ENCODE measurements at regions not wholly inside any gene's neighbourhood (a gene's known extent, or its start where the extent isn't known, plus 50 kb on each side); places are given as distances from the start of the nearest gene placed in this dataset.
A peak's percentile ranks its signal among the peaks of the same experiment; 100 is the strongest.

GRCh38 chrX:40175511-40176350 is 78.0 kb upstream of the BCOR start:
- DNase-seq, result peak; percentile 66 to 75

GRCh38 chrX:40174854-40175510 is 77.2 kb upstream of the BCOR start:
- DNase-seq, result peak; percentile 31 to 45

- peak; percentile 47 to 57 for DNase-seq
Observed at GRCh38 chrX:40174001-40174853, 76.5 kb upstream of the BCOR start.

- no peak for DNase-seq
Observed at GRCh38 chrX:40173143-40174000, 75.6 kb upstream of the BCOR start.

GRCh38 chrX:40172401-40173142 is 74.8 kb upstream of the BCOR start:
- DNase-seq, result no peak

GRCh38 chrX:40171513-40172400 is 74.0 kb upstream of the BCOR start:
- peak; percentile 34 to 43 for DNase-seq

GRCh38 chrX:40170830-40171512 is 73.2 kb upstream of the BCOR start:
- DNase-seq, result no peak

- peak; percentile 75 for DNase-seq
Observed at GRCh38 chrX:40169193-40170101, 71.7 kb upstream of the BCOR start.

GRCh38 chrX:40168480-40169011 is 70.8 kb upstream of the BCOR start:
- DNase-seq, result no peak

GRCh38 chrX:40167850-40168479 is 70.2 kb upstream of the BCOR start:
- no peak for DNase-seq

GRCh38 chrX:40167233-40167849 is 69.6 kb upstream of the BCOR start:
- DNase-seq, result no peak

GRCh38 chrX:40166582-40166981 is 68.8 kb upstream of the BCOR start:
- DNase-seq, result no peak

GRCh38 chrX:40165861-40166260 is 68.1 kb upstream of the BCOR start:
- no peak for DNase-seq

- DNase-seq, result no peak
Observed at GRCh38 chrX:40165206-40165605, 67.4 kb upstream of the BCOR start.

GRCh38 chrX:40164751-40165150 is 67.0 kb upstream of the BCOR start:
- no peak for DNase-seq

- no peak for DNase-seq
Observed at GRCh38 chrX:40158036-40158706, 60.4 kb upstream of the BCOR start.

Measured in activated CD4-positive, alpha-beta T cell treated with anti-CD3 and anti-CD28 coated beads, Interleukin-2, amount 50 U/mL, for 4 hours (primary cell).